ENCODE measurements at regions not wholly inside any gene's neighbourhood (a gene's known extent, or its start where the extent isn't known, plus 50 kb on each side); places are given as distances from the start of the nearest gene placed in this dataset.
"Not testable (repeated sequence)": the region's sequence is repeated elsewhere in the genome, so short reads cannot be mapped to it uniquely, and the experiment has no call there.

GRCh38 chrX:7522860-7523259, 320.1 kb upstream of the VCX start:
- DNase-seq (ENCODE audit: low spot score) = no peak

DNA sequence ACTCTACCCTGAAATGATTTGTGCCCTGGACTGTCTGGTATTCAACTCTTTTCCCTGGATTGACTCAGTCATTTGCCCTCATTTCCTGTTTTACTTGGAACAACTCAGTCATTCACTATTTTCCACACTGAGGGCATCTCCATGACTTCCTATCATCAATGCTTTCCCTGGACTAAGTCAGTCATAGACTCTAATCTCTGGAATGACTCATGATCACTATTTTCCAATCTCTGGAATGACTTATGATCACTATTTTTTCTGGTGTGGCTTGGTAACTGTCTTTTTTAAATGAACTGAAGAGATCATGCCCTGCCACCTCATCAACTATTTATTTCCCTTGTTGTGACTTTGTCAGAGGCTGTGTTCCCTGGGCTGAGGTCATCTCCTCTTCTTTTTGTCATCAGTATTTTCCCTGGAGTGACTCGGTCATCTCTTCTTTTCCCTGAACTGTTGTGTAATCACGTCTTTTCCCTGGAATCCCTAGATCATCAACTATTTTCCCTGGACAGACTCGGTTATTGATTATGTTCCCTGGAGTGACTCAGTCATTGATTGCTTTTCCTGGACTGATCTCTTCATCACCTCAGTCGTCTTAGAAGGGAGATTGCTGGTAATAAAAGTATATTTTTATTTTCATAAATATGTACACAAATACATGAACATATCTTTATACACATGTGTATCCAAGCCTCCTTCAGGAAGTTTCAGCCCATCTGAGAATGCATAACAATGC, 327.1 kb upstream of the VCX start:
- peak; percentile 6 for DNase-seq (ENCODE audit: low spot score)

- no peak for DNase-seq (ENCODE audit: low spot score)
These were observed 327.9 kb upstream of the VCX start for GRCh38 chrX:7514871-7515599.

DNA sequence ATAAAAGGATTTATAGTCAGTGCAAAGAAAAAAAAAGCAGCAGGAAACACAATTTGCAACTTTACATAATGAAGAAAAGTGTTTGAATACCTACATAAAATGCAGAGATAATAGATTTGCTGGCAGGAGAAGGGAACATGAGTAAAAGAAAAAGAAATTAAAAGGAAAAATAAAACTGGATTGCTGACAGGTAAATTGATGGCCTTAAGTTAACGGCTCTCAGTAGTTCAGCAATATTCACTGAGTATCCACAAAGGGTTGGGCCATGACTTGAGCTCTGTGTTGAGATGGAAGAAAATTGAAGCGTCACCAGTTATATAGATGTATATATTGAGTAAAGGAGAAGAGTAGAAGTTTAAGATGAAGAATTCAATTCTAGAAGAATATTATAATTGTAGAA, 330.1 kb upstream of the VCX start:
- DNase-seq (ENCODE audit: low spot score) = no peak

- DNase-seq (ENCODE audit: low spot score) = no peak
These were observed 339.7 kb upstream of the VCX start for GRCh38 chrX:7503251-7503650.

GRCh38 chrX:7500386-7500785, 342.6 kb upstream of the VCX start:
- no peak for DNase-seq (ENCODE audit: low spot score)

- no peak for DNase-seq (ENCODE audit: low spot score)
These were observed 338.6 kb upstream of the PUDP start for GRCh38 chrX:7486505-7486904.

DNA sequence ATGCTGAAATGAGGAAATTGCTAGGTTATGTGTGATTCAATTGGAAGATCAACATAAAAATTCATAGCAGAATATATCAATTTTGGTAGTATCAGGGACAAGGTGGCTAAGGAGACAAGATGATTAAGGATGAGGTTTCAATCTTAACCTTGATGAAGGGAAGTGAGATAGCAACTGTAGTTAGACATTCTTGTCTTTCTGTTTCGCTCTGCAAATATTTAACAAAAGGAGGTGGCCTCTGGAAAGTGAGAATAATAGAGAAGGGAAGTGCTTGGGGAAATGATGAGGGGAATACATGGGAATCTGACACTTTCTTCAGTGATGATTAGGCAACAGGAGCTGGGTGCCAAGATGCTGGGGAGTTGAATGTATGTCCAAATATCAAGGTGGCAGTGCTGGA, 337.1 kb upstream of the PUDP start:
- no peak for DNase-seq (ENCODE audit: low spot score)

- DNase-seq (ENCODE audit: low spot score) = no peak
These were observed 332.8 kb upstream of the PUDP start for GRCh38 chrX:7480721-7481120.

GRCh38 chrX:7462110-7462509, 314.2 kb upstream of the PUDP start:
- DNase-seq (ENCODE audit: low spot score) = no peak

DNA sequence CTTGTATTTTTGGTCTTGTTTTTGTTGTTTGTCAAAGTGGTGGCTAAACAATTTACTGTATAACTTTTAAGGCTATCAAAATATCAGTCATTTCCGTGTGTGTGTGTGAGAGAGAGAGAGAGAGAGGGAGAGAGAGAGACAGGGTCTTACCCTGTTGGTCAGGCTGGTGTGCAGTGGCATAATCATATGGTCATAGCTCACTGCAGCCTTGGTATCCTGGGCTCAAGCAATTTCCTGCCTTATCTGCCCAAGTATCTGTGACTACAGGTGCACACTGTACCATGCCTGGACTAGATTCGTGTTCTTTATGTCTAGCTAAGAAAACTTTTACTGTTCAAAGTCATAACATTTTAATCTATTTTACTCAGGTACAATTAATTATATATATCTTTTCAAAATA, 313.1 kb upstream of the PUDP start:
- DNase-seq (ENCODE audit: low spot score) = not testable (repeated sequence)

GRCh38 chrX:7447801-7448499, 300.0 kb upstream of the PUDP start:
- DNase-seq (ENCODE audit: low spot score) = no peak

- DNase-seq (ENCODE audit: low spot score) = no peak
These were observed 298.9 kb upstream of the PUDP start for GRCh38 chrX:7446815-7447214.

DNA sequence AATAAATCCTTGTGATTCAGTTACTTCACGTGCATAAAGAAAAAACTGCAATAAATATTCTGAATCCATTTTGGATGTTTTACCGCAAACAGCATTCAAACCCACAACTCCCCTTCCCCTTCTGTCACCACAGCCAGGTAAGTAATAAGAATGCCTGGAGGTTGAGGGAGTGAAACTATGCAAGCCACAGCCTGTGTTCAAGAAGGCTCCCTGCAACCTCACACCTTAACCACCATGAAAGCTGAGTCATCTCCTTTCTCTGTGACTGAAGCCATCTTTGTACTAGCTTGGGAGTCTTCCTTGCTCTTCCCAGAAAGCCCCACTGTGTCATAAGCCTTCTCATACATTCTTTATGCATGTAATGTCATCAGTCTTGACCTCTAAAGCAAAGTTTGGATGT, 297.0 kb upstream of the PUDP start:
- DNase-seq (ENCODE audit: low spot score) = no peak

DNA sequence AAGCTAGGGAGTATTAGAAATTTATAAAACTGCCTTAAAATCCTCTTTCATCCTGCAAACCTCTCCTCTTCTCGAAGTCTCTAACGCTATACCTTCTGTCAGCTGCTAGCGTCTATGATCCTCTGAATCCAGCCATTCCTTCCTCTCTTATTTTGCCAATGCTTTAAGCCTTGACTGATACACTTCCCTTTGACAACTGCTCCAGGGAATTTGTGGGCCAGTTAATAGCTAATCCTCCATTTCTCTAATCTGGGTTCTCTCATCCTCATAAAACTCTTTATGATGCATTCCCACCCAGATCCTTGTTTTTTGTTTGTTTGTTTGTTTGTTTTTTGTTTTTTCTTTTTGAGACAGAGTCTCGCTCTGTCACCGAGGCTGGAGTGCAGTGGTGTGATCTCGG, 293.6 kb upstream of the PUDP start:
- no peak for DNase-seq (ENCODE audit: low spot score)

GRCh38 chrX:7435822-7436221, 287.9 kb upstream of the PUDP start:
- no peak for DNase-seq (ENCODE audit: low spot score)

DNA sequence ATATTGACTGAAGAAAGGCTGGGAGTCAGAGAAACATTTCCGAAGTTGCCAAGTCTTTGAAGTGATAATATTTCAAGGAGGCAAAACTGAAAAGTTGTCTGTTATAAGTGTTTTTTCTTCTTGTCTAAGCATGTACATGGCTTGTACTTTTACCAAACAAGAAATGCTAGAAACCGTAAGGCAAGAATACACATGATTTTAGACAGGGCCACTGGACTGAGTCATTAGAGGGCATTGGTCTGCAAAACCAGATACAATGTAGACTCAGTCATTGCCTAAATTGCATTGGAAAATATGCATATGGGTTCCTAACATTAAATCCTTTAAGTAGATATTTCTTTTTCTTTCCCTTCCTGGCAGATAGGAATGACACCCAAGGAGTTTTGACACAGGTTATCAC, 284.9 kb upstream of the PUDP start:
- no peak for DNase-seq (ENCODE audit: low spot score)

GRCh38 chrX:7420717-7421116, 272.8 kb upstream of the PUDP start:
- no peak for DNase-seq (ENCODE audit: low spot score)

DNA sequence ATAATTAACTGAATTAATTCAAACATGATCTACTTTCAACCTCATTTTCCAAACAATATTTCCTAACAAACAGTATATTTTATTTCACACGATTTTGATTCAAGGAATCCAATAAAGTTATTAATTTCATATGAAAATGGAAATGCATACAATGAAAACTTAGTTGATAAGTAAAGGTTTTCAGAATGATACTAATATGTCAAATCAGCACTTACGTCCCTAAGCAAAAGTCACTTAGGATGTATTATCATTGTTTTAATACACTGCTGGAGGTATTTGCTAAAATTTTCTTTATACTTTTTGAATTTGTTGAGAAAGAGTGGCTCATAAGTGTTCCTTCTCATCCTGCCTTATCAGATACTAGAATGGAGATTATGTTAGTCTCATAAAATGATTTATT, 266.8 kb upstream of the PUDP start:
- no peak for DNase-seq (ENCODE audit: low spot score)

DNA sequence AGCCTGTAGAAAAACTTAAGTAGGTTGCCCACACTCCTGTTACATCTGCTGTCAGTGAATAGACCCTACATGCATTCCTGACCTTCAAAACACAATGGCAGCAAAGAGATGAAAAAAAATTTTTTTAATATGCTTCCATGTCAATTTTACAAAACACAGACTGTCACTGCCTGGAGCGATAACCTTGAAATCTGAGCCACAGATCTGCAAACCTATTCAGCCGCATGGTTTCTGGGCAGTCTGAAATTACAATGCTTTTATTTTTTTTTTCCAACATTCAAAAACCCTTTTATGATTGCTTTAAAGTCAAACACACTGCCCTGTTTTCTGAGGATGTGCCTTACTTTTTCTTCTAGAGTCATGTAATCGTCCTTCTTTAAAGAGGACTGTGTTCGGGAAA, 264.9 kb upstream of the PUDP start:
- no peak for DNase-seq (ENCODE audit: low spot score)

GRCh38 chrX:7409866-7410265, 261.9 kb upstream of the PUDP start:
- DNase-seq (ENCODE audit: low spot score) = no peak

DNA sequence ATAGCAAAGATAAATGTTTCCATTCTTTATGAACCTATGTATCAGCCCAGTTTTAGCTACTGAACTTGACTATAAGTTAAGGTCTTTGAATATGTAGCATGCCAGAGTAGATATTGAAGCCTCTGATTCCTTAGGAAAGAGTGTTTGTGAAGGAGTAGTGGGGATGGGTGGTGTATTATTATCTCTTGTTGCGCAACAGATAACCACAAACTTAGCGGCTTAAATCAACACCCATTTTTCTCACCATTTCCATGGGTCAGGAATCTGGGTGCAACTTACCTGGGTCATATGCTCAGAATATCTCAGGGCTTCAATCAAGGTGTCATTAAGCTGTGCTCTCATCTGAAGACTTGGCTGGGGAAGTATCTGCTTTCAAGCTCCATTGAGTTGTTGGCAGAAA, 251.4 kb upstream of the PUDP start:
- DNase-seq (ENCODE audit: low spot score) = no peak

- DNase-seq (ENCODE audit: low spot score) = no peak
These were observed 242.5 kb upstream of the PUDP start for GRCh38 chrX:7390441-7390840.

Measured in H4 (cell line).